ENCODE measurements at regions not wholly inside any gene's neighbourhood (a gene's known extent, or its start where the extent isn't known, plus 50 kb on each side); places are given as distances from the start of the nearest gene placed in this dataset.

GRCh38 chr9:75464726-75465125, 376.4 kb downstream of the OSTF1 start:
- TF ChIP-seq NR3C1 (IDR thresholded peaks at IDR 0.05) (no peak), POLR2A (IDR thresholded peaks at IDR 0.05; ENCODE audit: low read length) (no peak), RAD21 (conservative IDR thresholded peaks at IDR 0.05 in 1 of 2, IDR thresholded peaks at IDR 0.05 in 1 of 2) (no peak), EP300 (IDR thresholded peaks at IDR 0.05) (no peak), JUN (IDR thresholded peaks at IDR 0.05) (no peak), ZC3H11A (IDR thresholded peaks at IDR 0.05) (no peak), FOXS1 (CRISPR knock-in tag; IDR thresholded peaks at IDR 0.05) (no peak), CHD4 (IDR thresholded peaks at IDR 0.05; ENCODE audit: borderline replicate concordance) (no peak), JUNB (IDR thresholded peaks at IDR 0.05) (no peak)
- TF ChIP-seq, protein P1, sequence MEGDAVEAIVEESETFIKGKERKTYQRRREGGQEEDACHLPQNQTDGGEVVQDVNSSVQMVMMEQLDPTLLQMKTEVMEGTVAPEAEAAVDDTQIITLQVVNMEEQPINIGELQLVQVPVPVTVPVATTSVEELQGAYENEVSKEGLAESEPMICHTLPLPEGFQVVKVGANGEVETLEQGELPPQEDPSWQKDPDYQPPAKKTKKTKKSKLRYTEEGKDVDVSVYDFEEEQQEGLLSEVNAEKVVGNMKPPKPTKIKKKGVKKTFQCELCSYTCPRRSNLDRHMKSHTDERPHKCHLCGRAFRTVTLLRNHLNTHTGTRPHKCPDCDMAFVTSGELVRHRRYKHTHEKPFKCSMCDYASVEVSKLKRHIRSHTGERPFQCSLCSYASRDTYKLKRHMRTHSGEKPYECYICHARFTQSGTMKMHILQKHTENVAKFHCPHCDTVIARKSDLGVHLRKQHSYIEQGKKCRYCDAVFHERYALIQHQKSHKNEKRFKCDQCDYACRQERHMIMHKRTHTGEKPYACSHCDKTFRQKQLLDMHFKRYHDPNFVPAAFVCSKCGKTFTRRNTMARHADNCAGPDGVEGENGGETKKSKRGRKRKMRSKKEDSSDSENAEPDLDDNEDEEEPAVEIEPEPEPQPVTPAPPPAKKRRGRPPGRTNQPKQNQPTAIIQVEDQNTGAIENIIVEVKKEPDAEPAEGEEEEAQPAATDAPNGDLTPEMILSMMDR (IDR thresholded peaks at IDR 0.05): no peak
